ENCODE measurements at regions not wholly inside any gene's neighbourhood (a gene's known extent, or its start where the extent isn't known, plus 50 kb on each side); places are given as distances from the start of the nearest gene placed in this dataset.

DNA sequence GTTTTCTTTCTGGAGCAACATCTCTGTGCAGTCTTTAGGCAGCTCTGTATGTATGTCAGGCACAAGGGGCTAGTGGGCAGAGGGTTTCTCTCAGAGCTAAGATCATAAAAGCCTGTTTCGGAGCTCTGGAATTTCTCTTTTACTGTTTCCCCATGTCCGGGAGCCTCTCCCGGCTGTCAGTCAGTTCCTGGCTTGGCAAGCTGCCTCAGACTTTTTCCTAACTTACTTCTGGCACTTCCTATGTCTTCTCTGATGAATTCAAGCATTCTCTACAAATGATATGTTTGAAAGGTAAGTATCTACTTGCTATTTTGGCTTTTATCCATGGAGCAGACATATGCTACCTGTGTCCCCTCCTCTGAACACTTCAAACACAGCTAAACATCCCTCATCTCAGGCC lies 129.3 kb upstream of the PGRMC2 start:
- TF ChIP-seq, protein P1, sequence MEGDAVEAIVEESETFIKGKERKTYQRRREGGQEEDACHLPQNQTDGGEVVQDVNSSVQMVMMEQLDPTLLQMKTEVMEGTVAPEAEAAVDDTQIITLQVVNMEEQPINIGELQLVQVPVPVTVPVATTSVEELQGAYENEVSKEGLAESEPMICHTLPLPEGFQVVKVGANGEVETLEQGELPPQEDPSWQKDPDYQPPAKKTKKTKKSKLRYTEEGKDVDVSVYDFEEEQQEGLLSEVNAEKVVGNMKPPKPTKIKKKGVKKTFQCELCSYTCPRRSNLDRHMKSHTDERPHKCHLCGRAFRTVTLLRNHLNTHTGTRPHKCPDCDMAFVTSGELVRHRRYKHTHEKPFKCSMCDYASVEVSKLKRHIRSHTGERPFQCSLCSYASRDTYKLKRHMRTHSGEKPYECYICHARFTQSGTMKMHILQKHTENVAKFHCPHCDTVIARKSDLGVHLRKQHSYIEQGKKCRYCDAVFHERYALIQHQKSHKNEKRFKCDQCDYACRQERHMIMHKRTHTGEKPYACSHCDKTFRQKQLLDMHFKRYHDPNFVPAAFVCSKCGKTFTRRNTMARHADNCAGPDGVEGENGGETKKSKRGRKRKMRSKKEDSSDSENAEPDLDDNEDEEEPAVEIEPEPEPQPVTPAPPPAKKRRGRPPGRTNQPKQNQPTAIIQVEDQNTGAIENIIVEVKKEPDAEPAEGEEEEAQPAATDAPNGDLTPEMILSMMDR (IDR thresholded peaks at IDR 0.05; ENCODE audit: low read depth, low read length) = no peak
- no peak for DNase-seq (ENCODE audit: extremely low read depth, low read depth)

DNA sequence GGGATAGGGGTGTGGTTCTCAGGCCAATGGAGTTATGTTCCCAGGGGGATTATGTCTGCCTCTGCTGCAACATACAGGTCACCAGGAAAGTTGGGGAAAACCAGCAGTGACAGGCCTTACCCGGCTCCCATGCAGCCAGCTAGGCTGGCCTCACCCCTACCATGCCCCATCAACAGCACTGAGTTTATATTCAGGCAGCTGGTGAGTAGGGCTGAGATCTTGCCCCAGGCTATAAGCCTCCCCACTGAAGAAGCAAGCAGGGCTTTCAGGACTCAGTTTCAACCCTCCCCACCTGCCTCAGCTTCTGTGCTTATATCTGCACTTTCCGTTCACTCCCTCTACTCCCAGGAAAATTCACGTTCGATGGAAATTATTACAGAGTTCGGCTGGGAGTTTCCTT lies 122.4 kb upstream of the PGRMC2 start:
- DNase-seq (ENCODE audit: extremely low read depth, low read depth) = no peak

DNA sequence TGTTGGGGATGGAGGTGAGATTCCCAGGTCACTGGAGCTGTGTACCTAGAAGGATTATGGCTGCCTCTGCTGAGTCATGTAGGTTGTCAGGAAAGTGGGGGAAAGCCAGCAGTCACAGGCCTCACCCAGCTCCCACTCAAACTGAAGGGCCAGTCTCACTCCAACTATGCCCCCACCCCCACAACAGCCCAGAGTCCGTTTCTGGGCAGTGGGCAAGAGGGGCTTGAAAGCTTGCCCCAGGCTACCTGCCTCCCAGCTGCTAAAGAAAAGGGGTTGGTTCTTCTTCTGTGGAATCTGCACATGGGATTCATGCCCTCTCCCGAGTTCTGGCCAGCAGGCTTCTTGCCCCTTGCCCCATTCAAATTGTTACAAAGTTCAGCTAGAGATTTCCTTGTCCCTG lies 116.0 kb upstream of the PGRMC2 start:
- TF ChIP-seq, protein P1 (IDR thresholded peaks at IDR 0.05; ENCODE audit: low read depth, low read length) = no peak

More for the DNA sequence above, 122.4 kb upstream of the PGRMC2 start:
- TF ChIP-seq, protein P1 (IDR thresholded peaks at IDR 0.05; ENCODE audit: low read depth, low read length) = no peak

DNA sequence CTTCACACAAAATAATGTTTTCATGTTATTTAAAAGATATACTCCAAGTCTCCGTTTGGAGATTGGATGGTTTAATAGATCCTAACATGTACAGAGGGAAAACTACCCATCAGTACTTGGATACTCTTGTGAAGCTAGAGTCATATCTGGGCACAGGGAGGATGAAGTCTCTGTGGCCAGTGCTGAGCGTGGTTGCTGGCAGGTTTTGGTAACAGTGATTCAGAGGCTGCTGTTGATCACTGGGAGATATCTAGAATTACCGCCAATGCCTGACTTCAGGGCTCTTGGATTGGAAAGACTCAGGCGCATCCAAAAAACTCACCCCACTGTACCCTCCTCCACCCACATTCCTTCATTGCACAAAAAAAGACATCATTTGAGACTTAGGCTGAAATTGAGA lies 107.2 kb upstream of the PGRMC2 start:
- DNase-seq (ENCODE audit: extremely low read depth, low read depth) = no peak
- TF ChIP-seq, protein P1 (IDR thresholded peaks at IDR 0.05; ENCODE audit: low read depth, low read length) = no peak

More for the DNA sequence above, 116.0 kb upstream of the PGRMC2 start:
- DNase-seq (ENCODE audit: extremely low read depth, low read depth) = no peak

DNA sequence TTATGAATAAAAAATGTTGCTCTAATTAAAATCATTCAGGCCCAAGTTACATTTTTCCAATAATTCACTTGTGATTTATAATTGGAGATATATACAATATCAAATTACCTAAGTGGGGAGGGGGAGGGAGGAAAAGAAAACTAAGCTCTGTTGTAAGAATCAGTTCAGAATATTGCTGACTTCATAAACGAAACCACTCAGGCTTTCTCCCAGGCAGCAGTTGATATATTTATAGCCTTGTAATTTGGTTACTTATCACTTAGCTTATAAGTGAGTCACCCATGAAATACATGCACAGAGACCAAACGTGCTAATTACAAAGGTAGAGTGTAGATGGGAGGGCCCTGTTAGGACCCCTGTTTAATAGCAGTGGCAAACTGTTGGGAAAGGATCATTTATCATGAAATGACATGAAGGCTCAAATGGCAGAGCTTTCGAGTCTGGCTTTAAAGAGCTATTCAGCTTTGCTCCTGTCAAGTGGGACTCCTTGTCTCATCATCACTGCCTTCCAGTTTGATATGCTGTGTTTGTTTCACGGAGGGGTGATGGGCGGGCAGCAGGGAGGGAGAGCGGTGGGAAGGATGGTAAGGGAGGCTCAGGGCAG lies 105.6 kb upstream of the PGRMC2 start:
- DNase-seq (ENCODE audit: extremely low read depth, low read depth) = no peak
- TF ChIP-seq, protein P1 (IDR thresholded peaks at IDR 0.05; ENCODE audit: low read depth, low read length) = no peak

DNA sequence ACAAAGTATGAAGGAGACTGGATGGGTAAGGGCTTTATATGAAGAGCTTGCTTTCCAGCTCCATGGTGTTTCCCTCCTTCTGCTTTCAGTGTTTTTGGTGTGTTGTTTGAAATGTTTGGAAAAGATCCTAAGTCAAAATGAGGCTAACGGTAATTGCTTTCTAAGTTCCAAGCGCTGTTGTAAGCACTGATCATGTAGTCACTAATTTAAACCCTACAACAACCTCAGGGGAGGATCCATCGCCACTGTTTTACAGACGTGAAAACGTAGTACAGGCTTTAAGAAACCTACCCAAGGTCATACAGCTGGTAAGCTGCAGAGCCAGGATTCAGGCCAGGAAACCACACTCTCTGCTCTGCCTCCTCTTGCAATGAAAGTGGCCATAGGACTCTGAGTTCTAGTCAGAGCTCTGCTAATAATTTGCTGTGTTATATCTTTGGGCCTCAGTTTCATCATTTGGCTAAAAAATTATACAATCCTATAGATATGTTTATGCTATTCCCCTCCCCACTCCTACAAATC lies 102.9 kb upstream of the PGRMC2 start:
- DNase-seq (ENCODE audit: extremely low read depth, low read depth) = no peak
- TF ChIP-seq, protein P1 (IDR thresholded peaks at IDR 0.05; ENCODE audit: low read depth, low read length) = no peak

DNA sequence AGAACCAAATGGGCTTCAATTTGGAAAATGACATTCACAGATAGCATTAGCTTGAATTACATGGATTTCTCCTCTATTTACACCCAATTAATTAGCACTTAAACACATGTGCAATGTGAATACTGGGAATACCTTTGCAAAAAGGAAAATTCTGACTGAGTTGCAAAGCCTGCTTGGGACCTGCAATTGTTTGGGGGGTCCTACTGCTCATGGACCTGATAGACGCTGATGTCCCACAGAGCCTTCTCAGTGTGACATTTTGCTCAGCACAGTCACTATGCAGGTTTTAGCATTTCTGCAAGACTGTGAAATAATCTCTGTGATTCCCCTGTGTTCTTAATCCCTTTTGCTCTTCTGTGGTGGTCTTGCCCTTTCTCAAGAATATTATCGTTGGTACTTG lies 101.2 kb upstream of the PGRMC2 start:
- DNase-seq (ENCODE audit: extremely low read depth, low read depth) = no peak
- TF ChIP-seq, protein P1 (IDR thresholded peaks at IDR 0.05; ENCODE audit: low read depth, low read length) = no peak

Data from AG09319 (cell line).